ENCODE measurements at regions not wholly inside any gene's neighbourhood (a gene's known extent, or its start where the extent isn't known, plus 50 kb on each side); places are given as distances from the start of the nearest gene placed in this dataset.

DNA sequence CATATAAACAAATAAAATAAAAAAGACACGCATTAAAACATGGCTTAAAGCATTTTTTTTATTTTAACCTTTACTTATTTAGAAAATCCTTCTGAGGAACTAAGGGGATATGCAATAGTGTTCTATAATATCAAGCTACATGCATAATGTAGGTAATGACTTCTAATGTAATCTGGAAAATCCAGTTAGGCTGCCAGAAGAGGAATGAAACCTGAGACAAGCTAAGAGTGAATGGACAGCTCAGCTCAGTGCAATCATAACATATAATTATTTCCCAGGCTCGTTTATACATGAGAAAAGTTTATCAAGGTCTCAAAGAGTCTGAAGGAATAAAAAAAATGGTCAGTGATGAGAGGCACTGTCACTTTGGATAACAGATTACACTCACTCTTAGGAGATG lies 649.0 kb upstream of the PCDH15 start:
- no peak for TF ChIP-seq POLR2A (IDR thresholded peaks at IDR 0.05)
- TF ChIP-seq, protein P1, sequence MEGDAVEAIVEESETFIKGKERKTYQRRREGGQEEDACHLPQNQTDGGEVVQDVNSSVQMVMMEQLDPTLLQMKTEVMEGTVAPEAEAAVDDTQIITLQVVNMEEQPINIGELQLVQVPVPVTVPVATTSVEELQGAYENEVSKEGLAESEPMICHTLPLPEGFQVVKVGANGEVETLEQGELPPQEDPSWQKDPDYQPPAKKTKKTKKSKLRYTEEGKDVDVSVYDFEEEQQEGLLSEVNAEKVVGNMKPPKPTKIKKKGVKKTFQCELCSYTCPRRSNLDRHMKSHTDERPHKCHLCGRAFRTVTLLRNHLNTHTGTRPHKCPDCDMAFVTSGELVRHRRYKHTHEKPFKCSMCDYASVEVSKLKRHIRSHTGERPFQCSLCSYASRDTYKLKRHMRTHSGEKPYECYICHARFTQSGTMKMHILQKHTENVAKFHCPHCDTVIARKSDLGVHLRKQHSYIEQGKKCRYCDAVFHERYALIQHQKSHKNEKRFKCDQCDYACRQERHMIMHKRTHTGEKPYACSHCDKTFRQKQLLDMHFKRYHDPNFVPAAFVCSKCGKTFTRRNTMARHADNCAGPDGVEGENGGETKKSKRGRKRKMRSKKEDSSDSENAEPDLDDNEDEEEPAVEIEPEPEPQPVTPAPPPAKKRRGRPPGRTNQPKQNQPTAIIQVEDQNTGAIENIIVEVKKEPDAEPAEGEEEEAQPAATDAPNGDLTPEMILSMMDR (IDR thresholded peaks at IDR 0.05) = no peak

All from esophagus squamous epithelium (tissue), 4 donors.